SK-N-SH (cell line): ENCODE measurements at regions not wholly inside any gene's neighbourhood (a gene's known extent, or its start where the extent isn't known, plus 50 kb on each side); places are given as distances from the start of the nearest gene placed in this dataset.

Source experiments
- SIN3A ChIP-seq: IDR thresholded peaks from 2 replicates; pipeline ENCODE4 v1.6.1; 2012; ENCODE audit warnings: low read depth, mild to moderate bottlenecking, low read length, moderate library complexity, borderline replicate concordance
- TF ChIP-seq, protein P1 (sequence below): fragments of 200-600 bp; sonication (generic); IDR thresholded peaks from 2 replicates; pipeline ENCODE4 v1.6.1; 2017; ENCODE audit warnings: antibody characterized with exemption, mild to moderate bottlenecking, moderate library complexity

GRCh38 chr11:45723397-45723796 is 58.0 kb upstream of the CHST1 start:
- TF ChIP-seq, protein P1, sequence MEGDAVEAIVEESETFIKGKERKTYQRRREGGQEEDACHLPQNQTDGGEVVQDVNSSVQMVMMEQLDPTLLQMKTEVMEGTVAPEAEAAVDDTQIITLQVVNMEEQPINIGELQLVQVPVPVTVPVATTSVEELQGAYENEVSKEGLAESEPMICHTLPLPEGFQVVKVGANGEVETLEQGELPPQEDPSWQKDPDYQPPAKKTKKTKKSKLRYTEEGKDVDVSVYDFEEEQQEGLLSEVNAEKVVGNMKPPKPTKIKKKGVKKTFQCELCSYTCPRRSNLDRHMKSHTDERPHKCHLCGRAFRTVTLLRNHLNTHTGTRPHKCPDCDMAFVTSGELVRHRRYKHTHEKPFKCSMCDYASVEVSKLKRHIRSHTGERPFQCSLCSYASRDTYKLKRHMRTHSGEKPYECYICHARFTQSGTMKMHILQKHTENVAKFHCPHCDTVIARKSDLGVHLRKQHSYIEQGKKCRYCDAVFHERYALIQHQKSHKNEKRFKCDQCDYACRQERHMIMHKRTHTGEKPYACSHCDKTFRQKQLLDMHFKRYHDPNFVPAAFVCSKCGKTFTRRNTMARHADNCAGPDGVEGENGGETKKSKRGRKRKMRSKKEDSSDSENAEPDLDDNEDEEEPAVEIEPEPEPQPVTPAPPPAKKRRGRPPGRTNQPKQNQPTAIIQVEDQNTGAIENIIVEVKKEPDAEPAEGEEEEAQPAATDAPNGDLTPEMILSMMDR, result no peak
- TF ChIP-seq SIN3A, result no peak
